Activated T-cell treated with anti-CD3 and anti-CD28 coated beads, Interleukin-2, amount 50 U/mL, for 48 hours (primary cell): ENCODE measurements at regions not wholly inside any gene's neighbourhood (a gene's known extent, or its start where the extent isn't known, plus 50 kb on each side); places are given as distances from the start of the nearest gene placed in this dataset.
"Not testable (repeated sequence)": the region's sequence is repeated elsewhere in the genome, so short reads cannot be mapped to it uniquely, and the experiment has no call there.

Experiments used
- DNase-seq, 2 experiments: peaks; one replicate each; pipeline ENCODE4 v3.0.0-alpha.2; 2020

DNA sequence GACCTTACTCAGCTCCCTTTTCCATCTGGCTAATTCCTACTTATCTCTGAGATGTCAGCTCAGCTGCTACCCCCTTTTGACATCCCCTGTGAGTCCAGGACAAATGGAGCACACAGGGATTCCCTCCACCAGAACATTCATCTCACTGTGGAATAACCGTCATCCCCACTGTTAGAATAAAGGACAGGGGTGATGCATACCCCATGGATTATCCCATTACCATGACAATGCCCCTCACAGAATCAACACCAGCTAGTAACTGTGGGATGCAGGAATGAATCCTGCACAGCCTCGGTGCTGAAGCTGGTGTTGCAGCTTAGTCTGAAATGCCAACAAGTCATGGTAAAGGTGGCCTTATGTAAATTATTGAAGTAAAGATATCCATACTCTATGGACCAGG lies 624.8 kb upstream of the RAB6C start:
- no peak for DNase-seq

DNA sequence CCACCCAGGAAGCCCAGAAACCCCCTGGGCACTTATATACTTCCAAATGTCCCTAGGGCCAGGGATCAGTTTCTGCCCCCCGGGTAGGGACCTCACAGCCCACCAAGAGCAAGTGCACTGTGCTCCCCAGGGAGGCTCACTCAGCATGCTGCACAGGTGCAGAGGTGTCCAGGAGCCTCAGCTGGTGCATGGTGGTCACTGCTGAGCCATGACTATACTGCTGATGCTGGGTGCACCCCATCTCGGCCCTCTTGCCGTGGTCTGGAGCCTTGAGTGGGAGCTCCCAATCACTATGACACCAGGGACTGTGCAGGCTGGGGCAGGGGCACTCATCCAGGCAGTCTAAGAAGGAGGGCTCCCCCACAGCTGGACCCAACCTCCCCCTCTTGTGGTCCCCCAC lies 617.8 kb upstream of the RAB6C start:
- DNase-seq = no peak

DNA sequence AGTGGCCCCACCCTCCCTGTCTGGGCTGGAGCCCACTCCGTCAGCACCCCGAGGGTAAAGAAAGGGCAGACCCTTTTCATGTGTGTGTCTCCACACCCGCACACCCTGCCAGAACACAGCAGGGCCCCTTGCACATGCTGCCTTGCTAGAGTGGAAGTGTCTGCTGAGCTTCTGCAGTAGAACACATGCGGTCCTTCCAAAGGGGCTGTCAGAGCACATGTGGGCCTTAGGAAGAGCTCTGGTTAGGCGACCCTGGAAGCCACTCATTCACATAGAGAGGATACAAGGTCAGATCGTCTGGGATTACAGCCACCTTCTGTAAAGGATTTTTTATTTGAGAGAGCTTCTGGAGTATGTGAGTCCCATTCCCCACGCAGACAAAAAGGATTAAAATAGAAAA lies 613.2 kb upstream of the RAB6C start:
- no peak for DNase-seq

- no peak for DNase-seq
Measured at GRCh38 chr2:129367107-129367506, 612.4 kb upstream of the RAB6C start.

- no peak for DNase-seq
Measured at GRCh38 chr2:129369437-129369836, 610.0 kb upstream of the RAB6C start.

DNA sequence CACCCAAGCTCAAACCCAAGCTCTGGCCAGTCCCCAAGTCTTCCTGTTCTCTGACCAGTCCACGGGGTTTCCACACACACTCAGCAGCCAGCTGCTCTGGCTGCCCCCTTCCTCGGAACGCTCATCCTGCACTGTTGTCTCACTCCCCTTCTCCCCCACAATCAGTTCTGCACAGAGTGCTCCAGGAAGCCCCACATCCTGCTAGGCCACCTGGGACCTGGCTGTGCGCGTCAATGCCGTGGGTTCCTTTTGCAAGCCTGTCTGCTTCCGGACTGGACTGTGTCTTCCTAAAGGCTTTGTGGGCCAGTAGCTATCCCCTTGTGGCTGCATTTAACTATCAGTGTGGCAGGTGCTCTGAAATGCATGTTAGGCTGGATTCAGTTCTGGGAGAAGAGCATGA lies 605.0 kb upstream of the RAB6C start:
- DNase-seq = no peak

GRCh38 chr2:129375632-129376425 lies 603.6 kb upstream of the RAB6C start:
- DNase-seq = no peak

GRCh38 chr2:129376426-129377077 lies 602.9 kb upstream of the RAB6C start:
- DNase-seq = no peak

GRCh38 chr2:129377078-129377469 lies 602.4 kb upstream of the RAB6C start:
- DNase-seq = no peak

DNA sequence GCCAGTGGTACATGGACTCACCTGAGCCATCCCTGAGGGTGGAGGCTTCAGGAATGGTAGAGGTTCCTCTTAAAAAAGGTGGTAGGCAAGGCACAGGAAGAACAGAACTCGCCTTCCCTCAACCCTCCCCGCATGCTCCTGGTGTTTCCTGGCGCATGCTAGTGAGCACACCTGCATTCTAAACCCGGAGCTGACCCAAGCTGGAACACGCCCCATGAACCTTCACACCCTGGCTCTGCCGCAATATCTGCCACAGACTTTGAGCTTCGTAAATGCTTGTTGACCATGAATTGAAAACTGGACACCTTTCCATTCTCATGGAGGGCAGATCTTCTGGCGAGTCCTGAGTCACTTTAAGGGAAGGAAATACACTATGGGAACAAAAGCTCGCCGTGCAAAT lies 601.3 kb upstream of the RAB6C start:
- no peak for DNase-seq

DNA sequence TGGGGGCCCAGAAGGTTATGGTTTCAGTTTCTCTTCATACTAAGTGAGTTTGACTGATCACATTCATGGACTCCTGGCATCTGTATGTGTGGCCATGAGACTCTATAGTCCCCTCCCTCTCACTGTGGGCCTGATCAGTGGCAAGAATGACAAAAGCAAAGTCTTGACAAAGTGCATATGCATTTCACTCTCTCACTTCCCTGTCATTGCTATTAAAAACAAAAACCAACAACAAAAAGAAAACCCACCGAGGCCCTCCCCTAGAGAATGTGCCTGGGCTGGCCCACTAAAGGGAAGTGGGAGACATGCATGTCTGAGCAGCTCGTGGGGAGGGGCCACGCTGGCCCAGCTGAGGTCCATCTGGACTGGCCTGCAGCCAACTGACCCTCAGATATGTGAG lies 600.1 kb upstream of the RAB6C start:
- no peak for DNase-seq

DNA sequence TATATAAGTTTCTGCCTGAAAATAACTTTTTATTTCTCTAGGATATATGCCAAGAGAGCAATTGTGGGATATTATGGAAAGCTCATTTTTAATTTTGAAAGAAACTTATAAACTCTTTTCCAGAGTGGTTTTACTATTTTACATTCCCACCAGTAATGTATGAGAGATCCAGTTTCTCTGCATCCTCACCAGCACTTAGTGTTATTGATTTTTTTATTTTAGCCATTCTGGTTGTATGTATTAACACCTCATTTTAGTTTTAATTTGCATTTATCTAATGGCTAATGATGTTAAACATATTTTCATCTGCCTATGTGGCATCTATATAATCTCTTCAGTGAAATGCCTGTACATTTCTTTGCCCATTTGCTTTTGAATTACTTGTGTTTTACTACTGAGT lies 597.7 kb upstream of the RAB6C start:
- no peak for DNase-seq

DNA sequence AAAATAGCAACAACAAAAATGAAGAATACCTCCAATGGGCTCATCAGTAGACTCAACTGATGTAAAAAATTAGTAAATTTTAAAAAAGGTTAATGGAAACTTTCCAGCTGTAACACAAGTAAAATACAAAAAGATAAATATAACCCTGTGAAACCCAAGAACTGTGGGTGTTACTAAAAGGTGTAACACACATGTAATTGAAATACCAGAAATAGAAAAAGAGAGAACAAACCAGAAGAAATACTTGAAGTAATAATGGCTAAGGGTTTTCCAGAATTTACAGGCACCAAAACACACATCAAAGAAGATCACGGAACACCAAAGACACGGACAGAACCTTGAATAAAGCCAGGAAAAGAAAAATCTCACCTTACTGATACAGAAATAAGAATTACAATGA lies 590.6 kb upstream of the RAB6C start:
- DNase-seq = no peak

- DNase-seq = no peak
Measured at GRCh38 chr2:129393816-129394215, 585.6 kb upstream of the RAB6C start.

DNA sequence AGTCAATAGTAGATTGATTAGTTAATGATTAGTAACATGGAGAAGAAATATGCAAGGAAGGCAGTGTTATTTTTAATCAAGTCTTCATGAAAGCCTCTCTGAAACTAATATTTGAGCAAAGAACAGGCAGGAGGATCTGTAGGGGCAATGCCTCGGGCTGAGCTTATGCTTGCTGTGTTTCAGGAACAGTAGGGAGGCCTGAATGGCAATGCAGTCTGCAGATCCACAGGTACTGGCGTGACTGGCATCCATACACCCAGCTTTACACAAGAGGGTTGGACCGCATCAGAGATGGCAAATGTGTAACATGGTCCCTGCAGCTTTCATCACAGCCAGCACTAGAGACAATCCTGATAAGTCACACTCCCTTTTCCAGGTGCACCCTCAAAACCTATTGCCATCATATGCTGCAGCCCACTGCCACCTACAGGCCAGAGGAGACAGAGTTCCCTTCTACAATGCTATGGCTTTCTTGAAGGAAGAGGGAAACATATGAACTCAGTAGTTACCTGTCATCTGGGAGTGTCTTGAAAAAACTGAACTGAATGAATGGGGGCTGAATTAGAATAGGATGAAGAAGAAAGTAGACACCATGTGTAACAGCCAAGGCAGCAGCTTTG lies 582.4 kb upstream of the RAB6C start:
- DNase-seq = no peak

- no peak for DNase-seq
Measured at GRCh38 chr2:129400826-129401225, 578.6 kb upstream of the RAB6C start.

- no peak for DNase-seq
Measured at GRCh38 chr2:129402076-129402475, 577.4 kb upstream of the RAB6C start.

DNA sequence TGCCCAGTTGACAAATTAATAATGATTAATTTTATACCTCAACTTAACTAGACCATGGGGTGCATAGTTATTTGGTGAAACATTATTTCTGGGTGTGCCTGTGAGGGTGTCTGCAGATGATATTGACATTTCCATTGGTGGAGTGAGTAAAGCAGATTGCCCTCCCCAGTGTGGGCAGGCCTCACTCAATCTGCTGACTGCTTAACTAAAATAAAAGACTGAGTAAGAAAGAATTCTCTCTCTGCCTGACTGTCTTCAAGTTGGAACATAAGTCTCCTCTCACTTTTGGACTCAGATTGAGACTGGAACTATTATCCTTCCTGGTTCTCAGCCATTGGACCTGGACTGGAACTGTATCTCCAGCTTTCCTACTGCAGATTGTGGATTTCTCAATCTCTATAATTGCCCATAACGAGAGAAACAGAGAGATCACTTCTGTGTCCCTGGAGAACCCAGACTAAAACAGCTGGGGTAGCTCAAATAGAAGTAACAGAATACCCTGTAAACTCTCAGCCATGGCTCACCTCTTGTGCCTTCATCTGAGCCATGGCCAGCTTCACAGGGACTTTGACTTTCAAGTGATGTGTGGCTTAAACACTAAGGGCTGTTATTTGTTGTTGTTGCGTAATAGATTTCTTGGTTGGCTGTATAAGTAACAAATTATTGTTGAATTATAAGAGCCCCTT lies 575.3 kb upstream of the RAB6C start:
- no peak for DNase-seq

GRCh38 chr2:129408570-129408969 lies 570.9 kb upstream of the RAB6C start:
- no peak for DNase-seq

DNA sequence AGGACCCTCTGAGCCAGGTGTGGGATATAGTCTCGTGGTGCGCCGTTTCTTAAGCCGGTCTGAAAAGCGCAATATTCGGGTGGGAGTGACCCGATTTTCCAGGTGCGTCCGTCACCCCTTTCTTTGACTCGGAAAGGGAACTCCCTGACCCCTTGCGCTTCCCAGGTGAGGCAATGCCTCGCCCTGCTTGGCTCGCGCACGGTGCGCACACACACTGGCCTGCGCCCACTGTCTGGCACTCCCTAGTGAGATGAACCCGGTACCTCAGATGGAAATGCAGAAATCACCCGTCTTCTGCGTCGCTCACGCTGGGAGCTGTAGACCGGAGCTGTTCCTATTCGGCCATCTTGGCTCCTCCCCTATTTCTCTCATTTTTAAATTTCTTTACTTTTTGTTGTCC lies 562.4 kb upstream of the RAB6C start:
- DNase-seq = not testable (repeated sequence)

DNA sequence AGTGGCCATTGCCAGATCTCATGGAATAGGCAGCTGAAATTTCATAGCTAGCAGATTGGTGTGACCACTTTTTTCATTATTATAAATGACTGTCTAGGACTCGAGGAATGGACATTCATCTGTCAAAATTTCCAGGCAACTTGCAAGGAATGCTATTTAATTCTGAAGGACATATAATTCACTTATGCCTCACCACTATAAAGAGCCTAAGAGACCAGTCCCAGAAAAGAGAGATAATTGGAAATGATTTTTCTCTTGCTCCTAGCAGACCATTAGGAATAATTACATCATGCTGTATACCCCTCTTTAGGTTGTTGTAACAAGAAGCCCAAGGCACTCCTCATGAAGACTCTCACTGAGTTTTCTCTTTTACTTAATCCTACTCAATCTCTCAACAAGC lies 557.4 kb upstream of the RAB6C start:
- DNase-seq = no peak

GRCh38 chr2:129428086-129428660 lies 551.3 kb upstream of the RAB6C start:
- no peak for DNase-seq

DNA sequence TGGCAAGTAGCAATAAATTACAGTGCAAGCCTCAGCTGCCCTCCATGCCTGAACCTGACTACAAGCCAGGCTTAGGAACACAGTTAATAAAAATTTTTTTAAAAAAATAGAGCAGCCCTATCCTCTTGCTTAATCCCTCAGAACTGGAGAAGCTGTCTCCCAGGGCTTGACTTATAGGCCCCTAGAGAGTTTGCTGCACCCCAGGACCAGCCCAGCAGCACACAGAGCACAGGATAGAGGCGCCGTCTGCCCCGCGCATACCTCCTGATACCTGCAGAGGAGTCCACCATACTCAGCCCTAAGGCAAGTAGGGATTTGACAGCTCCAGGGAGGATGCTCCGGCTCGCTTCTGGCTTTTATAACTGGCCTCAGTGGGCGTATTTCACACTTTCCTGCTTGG lies 548.6 kb upstream of the RAB6C start:
- DNase-seq = no peak
